Dermis microvascular lymphatic vessel endothelial cell (primary cell): ENCODE measurements at regions not wholly inside any gene's neighbourhood (a gene's known extent, or its start where the extent isn't known, plus 50 kb on each side); places are given as distances from the start of the nearest gene placed in this dataset.

ENCODE experiments used
- DNase-seq, 2 donors: peaks; one replicate each; pipeline versions ENCODE4 v3.0.0 to v3.0.0-alpha.2; 2010; ENCODE audit warnings: low read depth in 2 of 2

DNA sequence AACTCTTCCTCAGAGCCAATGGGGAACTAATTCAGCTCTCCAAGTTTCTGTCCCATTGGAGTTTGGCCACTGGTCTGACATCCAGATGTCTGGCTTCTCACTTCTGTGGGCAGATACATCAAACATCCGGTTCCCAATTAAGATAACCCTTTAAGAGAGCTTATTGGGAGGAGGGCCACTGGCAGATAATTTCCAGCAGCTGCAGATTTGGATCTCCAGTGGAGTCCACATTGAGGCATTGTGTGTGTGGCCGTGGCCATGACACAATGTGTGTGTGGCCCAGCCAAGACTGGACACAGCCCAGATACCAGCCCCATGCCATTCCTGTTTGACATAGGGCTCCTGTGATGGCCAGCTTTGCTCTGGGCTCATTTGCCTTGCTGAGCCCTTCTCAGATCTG is 110.5 kb upstream of the MAP1B start:
- no peak for DNase-seq

DNA sequence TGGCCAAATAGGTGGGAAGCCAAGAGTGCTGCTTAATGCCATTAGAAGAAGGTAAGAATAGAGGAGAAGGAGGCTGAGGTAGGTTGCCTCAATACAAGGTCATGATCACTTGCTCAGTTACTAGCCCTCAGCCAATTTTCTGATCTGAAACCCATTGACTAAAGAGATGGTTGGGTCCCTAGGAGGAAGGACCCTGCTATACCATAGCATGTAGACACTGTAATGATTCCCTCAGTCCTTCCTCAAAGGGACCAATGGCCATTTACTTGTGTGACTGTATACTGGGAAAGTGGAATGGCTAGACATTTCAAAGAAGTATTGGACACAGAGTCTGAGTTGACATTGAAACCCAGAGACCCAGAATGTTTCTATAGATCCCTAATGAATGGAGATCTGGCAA is 108.5 kb upstream of the MAP1B start:
- no peak for DNase-seq

DNA sequence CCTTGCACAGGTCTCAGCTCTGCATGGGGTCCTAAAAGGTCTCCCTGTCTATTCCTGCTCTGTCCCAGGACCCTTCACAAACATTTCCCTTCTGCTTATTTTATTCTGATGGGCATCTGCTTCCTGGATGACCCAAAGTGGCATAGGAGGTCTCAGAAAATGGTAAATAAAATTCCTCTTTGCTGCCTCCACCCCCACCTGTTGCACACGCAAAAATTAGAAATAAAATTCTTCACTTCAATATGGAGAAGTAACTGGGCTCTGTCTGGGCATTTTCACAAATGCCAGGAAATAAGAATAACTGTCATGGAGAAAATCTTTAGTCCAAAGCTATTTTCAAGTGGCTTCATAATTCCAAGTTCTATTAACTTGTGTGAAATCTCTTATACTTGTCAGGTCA is 106.6 kb upstream of the MAP1B start:
- DNase-seq: no peak

DNA sequence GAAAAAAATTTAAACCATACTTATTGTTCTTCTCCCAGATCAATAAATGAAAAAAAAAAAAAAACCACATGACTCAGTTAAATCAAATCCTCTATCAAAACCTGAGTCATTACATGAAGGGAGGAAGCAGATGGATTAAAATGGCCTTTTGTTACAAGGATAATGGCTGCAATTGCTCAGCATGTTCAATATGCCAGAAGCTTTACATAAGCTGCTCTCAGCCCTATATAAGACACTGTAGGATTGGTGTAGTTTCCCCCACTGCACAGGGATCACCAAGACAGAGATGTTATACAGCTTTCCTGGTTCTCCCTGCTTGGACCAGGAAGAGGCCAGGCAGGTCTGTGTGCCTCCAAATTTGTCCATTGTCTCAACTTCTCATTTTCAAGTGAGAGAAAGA is 101.6 kb upstream of the MAP1B start:
- no peak for DNase-seq

DNA sequence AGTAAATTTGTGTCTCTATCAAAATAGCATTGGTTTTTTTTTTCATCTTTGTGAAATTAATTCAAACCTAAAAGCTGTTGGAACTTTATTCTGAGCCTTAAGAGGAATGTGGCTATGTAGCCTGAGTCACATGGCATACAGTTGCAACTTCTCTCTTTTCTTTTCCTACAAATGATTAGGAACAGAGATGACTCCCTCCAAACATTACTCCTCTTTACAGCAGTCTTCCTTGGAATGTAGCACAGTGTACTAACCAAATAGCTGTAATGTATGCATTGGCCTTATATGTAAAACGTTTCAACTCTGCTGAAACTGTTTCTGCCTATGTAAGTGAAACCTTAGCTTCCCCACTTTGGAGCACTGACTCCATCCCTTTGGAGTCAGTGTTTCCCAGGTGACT is 100.9 kb upstream of the MAP1B start:
- DNase-seq: no peak

DNA sequence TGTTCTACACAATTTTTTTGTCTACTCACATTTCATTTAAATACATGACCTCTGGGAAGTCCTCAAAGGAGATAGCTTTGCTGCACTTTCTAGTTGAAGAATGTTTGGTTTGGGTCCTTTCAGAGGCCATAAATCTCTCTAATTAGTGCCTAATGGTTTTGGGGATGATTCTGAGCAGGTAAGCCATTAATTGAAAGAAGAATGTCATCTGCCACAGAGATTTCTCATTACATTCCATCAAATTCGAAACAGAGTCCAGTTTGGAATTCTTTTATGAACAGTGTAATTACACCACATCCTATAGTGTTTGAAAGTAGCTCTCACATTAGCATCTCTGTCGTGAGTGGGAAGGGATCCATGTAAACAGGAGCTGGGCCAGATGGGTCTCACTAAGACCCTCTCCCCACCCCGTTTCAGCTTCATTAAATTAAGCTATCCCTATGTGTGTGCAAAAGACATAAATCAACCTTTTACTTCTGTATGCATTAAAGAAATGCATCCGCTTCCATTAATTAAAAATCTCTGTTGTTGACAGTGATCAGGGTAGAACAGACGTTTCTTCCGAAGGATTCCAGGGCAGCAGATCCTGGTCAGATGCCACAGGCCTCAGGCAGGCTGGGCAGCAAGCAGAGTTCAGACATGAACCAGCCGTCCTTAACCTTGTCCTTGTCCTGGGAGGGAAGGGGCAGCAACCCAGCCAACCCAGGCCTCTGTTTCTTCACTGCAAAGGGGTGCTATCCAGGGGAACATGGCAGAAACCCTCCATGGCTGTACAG is 99.8 kb upstream of the MAP1B start:
- DNase-seq: no peak

DNA sequence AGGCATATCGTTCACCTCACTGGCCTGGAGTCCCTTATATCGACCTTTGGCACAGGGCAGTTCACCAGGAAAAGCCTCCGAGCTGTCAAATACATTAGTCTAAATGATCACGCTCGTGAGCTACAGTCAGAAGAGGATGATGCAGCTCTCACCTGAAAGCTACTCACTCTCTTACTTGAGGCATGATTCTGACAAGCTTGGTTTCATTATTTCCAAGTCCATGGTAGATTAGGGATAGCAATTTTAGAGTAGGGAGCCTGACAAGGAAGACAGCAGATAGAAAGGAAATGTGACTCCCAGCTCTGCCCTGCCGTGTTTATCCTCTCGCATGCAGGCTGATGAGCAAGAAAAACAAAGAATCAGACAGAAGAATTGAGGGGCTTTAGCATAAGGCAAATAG is 98.0 kb upstream of the MAP1B start:
- DNase-seq: no peak

DNA sequence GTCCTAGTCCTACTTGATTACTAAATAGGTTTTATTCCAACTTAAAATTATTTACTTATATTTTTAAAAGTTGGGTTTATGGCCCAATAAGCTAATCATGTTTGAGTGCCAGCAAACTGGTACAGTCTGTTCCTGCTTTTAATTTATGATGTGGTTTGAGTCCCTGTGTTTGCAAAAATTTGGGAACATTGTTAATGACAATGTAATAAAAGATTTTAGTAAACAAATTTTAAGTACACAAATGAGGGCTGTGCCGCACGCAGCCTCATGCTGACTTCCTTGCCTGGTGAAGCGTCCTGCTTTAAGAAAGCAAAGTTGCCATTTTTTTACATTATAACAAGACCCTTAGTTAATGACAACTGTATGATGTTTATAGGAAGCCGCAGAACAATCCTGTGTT is 96.8 kb upstream of the MAP1B start:
- DNase-seq: no peak

DNA sequence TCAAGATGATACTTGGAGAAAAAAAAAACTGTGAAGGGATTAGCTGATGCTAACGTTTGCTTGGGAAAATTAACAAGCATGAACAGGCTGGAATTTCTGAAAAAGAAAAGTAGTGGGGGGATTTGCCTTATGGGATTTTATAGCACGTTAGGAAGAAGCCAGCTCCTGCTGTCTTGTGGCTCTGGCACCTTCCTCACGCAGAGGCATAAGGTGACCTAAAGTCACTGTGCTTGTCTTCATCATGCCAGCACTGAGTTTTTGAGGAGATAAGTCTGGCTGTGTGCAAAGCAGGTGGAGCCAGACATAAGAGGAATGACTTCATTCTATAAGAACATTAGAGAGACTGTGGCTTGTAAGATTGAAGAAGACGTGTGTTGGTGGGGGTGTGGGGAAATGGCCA is 94.4 kb upstream of the MAP1B start:
- no peak for DNase-seq

DNA sequence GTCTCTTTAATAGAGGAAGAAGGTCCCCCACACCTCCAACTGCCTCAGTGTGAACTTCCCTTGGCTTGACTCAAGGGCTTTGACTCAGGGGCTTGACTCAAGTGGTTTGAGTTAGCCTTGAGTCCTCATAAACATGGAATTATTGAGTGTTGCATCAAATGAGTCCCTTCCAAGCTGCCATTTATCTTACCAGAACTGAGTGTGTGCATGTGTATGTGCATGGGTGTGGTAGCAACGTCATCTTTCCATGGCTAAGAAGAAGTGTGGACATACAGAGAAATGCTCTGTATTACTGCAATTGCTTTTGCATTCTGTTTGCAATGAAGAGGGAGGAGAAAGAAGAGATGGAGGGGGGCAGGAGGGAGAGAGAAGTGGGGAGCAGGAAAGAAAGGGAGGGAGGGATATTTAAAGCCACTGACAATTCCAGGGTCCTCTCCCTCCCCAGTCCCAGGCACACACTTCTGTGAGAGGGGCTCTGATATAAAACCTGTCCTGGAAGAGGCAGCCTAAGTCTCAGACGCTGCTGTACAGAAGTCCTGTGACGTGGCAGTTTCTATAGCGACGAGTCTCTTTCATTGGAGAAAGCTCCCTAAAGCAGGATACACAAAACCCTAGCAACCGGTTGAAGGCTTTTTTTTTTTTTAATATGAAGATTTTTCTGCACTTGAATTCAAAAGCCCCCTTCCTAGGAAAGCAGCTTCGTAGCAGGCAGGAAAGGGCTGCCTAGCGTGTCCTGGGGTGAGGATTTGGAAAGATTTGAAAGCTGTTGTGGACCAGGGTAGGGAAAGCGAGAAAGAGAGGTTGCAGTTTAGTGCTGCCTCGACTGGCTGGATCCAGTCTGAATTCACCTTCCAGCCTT is 93.3 kb upstream of the MAP1B start:
- no peak for DNase-seq

DNA sequence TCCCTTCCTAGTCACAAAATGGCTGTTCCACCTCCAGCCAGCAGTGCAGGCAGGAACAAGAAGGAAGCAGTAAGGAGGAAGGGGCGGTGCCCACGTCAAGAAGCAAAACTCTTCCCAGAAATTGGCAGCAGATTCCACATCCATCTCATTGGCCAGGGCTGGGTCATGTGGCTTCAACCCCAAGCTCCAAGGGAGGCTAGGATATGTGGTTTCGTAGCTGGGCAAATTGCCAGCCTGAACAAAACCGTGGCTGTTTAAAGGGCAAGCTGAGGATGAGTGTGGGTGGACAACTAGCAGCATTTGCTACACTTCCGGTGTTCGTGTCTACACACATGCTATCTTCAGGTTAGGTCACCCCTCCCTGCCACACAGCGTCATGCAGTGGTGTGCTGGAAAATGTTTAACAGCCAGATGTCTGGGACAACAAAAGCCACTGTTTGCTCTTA is 92.1 kb upstream of the MAP1B start:
- DNase-seq: no peak

DNA sequence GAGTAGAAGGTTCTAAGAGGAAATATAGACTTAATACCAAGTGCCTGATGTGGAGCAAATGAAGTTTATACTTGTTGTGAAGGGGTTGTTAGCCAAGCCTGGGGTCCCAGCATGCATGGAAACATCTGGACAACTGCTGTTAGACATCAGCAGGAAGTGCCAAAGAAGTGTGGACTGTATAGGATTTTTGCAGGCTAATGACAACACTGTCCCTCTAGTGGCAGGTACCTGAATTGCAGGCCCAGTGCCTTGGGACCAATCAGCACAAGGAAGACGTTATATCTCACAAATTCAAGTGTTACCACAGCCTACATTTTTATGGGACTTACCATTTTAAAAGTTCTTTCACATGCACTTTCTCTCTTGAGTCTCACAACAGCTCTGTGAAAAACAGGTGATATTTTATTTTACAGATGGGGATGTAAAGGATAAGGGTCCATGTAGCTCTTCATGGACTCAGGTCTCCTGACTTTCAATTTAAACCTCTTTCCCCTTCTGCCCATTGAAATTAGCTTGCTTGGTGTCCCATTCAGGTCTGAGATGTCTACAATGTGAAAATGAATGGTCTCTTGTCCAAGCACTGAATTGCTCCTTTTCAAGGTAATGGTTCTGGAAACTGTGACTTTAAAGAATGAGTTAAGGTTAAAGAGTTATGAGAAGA is 89.0 kb upstream of the MAP1B start:
- peak; percentile 36 to 62 for DNase-seq

DNA sequence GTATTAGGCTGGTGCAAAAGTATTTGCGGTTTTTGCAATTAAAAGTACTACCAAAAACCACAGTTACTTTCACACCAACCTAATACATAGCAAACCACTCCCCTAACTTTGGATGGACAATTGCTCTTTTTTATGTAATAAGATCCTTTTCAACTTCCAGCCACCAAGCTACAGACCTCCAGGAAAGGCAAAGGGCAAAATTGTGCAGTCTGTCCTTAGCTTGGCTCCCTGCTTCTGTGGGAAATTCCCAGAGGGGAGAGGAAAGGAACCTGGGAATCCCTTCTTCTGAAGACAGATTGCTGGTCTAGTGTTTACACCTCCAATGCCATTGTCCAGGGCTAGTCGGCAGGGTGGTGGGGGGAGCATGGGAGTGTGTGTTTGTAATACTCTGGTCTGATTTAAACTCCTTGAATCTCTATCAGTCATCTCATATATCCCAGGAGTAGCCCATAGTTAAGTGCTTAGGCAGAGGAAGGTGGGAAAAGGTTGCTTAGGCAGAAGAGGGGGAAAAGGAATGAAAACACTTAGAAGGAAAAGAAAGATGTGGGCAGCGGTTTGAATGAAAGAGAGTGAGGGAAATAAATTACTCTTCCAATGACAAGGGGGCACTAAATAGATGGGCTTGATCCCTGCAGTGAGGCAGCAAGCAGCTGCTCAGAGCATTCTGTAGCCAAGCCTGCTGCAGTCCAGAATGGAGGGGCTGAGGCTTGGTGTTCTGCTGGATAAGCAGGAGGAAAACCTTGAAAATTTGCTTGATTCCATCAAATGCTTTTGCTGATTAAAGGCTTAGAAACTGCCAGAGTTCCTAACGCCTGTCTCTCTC is 86.9 kb upstream of the MAP1B start:
- DNase-seq: no peak

DNA sequence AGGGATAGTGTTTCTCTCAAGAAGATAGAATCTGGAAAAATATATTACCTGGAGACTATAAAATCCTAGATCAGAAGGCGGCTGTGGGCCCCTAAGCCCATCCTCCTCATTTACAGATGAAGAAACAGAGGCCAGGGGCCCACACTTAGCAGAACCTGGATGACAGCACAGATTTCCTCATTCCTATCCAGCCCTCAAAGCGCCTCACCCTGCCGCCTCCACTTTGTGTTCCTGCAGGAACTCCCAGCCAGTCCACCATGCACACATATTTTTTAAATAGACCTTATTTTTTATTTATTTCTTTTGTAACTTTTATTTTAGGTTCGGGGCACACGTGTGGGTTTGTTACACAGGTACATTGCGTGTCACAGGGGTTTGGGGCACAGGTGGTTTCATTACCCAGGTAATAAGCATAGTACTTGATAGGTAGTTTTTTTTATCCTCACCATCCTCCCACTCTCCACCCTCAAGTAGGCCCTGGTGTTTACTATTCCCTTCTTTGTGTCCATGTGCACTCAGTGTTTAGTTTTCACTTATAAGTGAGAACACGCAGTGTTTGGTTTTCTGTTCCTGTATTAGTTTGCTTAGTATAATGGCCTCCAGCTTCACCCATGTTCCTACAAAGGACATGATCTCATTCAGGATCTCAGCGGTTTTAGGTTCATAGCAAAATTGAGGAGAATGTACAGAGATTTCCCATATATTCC is 85.5 kb upstream of the MAP1B start:
- no peak for DNase-seq

DNA sequence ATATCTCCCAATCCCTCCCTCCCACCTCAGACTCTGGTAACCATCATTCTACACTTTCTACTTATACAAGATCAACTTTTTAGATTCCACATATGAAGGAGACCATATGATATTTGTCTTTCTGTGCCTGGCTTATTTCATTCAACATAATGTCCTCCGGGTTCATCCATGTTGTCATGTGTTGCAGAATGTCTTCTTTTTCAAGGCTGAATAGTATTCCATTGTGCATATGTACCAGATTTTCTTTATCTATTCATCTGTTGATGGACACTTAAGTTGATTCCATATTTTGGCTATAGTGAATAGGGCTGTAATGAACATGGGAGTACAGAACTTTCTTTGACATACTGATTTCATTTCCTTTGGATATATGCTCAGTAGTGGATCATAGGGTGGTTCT is 78.9 kb upstream of the MAP1B start:
- DNase-seq: no peak

DNA sequence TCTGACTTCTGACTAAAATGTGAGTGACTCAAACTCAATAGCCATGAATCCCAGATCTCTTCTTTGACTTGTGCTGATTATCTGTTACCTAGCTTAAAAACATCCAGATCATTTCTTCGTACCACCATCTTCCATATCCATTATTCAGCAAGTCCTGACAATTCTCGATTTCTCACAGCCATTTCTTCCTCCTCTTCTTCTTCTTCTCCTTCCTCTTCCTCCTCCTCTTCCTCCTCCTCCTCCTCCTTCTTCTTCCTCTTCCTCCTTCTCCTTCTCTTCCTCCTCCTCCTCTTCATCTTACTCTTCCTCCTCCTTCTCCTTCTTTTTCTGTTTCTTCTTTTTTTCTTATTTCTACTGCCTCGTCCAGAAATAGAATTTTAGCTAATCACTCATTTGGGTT is 77.0 kb upstream of the MAP1B start:
- DNase-seq: no peak

DNA sequence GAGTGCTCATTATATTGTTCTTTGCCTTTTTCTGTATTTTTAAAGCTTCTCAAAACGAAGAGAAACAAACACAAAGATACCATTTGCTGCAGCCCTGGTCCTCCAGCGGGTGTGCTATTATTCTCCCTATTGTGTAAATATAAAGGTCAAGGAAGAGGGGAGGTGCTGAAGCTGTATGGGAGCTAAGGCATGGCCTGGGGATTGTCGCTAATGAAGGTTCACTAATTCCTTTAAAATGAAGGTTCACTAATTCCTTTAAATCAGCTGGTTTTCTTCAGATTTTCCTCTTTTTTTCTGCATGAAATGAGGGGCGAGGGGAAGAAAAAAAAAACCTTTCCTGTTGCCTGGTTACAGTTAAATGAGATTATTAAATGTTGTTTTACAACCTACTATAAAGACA is 74.5 kb upstream of the MAP1B start:
- DNase-seq: no peak

DNA sequence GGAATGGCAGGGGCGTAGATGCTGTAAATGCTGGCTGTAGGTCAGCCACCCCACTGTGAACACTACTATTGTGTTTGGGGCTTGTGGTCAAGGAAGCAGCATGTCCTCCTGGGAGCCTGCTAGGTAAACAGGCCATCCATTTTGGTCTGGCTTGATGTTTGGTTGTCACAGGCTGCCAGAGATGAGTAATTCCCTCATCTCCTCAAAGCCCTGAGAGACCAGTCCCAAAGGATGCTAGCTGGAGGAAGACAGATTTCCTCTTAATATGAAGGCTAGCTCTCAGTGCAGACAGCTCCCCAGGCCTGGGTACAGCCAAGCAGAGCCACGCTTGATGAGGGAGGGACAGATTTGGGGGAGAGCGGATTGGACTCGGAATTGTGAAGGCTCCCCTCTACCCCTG is 72.5 kb upstream of the MAP1B start:
- DNase-seq: no peak

DNA sequence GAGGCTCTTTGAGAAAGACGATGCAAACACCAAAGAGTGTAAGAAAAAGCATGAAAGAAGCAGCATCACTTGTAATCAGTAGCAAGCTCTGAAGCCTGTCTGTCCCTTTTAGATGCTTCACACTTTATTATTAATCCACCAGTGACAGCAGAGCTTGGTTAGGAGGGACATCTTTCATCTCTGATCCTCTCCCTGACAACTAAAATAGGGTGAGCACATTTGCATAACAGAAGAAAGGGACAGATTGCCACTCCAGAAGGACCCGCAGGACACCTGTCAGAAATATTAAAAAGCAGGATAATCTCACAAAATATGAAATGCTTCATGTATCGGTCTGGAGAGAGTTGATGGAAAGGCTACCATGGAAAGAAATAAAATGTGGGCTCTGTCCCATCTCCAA is 71.4 kb upstream of the MAP1B start:
- no peak for DNase-seq

DNA sequence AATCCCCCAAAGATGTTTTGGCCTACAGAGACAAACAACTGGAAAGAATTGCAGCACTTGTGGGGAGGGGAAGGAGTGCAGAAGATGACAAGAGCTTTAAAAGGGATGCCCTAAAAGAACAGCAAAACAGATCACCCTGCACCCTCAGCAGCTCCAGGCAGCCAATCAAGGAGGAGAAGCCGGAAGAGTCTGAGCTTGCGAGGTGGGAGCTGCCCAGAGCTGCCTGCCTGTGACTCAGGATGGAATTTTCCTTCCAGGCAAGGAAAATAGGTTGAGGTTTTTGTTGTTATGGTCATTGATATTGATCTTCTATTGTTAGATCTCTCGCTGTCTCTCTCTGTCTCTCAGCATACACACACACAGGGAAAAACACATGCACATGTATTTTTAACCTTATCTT is 70.3 kb upstream of the MAP1B start:
- DNase-seq: peak in 1 of 2 donors; percentile 21

DNA sequence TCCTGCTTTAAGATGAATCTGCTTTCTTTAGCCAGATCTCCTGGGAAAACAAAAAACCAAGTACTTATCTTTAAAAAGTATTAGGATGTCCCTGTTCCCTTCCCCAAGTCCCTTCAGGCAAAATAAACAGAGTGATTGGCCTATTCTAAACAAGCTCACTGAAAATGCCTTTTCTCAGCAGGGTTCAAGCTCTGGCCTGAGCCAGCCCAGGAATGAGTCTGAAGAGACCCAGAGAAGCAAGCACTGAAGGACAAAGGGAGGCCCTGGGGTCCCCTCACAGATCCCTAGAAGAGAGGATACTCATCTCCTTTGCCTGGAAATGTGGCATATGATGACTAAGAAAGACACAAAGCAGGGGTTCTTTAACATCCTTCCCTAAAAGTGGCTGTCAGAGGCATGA is 66.8 kb upstream of the MAP1B start:
- DNase-seq: no peak
